T-cell (primary cell): ENCODE measurements at regions not wholly inside any gene's neighbourhood (a gene's known extent, or its start where the extent isn't known, plus 50 kb on each side); places are given as distances from the start of the nearest gene placed in this dataset.

Experiments used
- ATAC-seq, 4 experiments: fragments of 200-7000 bp in 3 of 4; fragments of 150-1000 bp in 1 of 4; cut with Tn5 transposase; replicated peaks in 1 of 4; 1 replicate in 3 of 4; 2 replicates in 1 of 4; pipeline ENCODE4 v1.10.0; 2021; ENCODE audit warnings: moderate library complexity in 3 of 4, mild to moderate bottlenecking in 2 of 4, moderate number of reproducible peaks in 1 of 4
- CTCF ChIA-PET, 2 donors: fragments of 300-600 bp; sonication (Branson Sonifier 250); formaldehyde crosslinking; loops; one replicate each; lab custom pipeline; 2022; ENCODE audit warnings: antibody characterized with exemption in 2 of 2; lab: Charles Lee
- POLR2A ChIA-PET, 2 donors: fragments of 300-600 bp; sonication (Branson Sonifier 250); formaldehyde crosslinking; loops; one replicate each; lab custom pipeline; 2022; ENCODE audit warnings: antibody characterized with exemption in 2 of 2; lab: Charles Lee
- DNase-seq, 35 experiments: peaks; one replicate each; pipeline versions ENCODE4 v3.0.0 to v3.0.0-alpha.2; 2013 to 2023
- H3K27ac ChIP-seq: one replicate; pipeline ENCODE4 v1.5.1; 2013; ENCODE audit warnings: low read length
- H3K27me3 ChIP-seq, 2 experiments: replicated peaks in 1 of 2; 1 replicate in 1 of 2; 2 replicates in 1 of 2; pipeline versions ENCODE4 v1.6.1 to v1.7.0; 2013; ENCODE audit warnings: low read length in 1 of 2, mixed read lengths in 1 of 2; ENCODE audit not compliant: control insufficient read depth in 2 of 2, insufficient read depth in 2 of 2; ENCODE audit errors: extremely low read depth in 1 of 2
- H3K36me3 ChIP-seq, 2 donors: 1 replicate in 1 of 2; 2 replicates in 1 of 2; pipeline versions ENCODE4 v1.6.1 to v1.7.0; 2013; ENCODE audit warnings: low read length in 1 of 2; ENCODE audit not compliant: control insufficient read depth in 2 of 2, insufficient read depth in 1 of 2; ENCODE audit errors: extremely low read depth in 1 of 2
- H3K4me1 ChIP-seq, 2 experiments: 1 replicate in 1 of 2; 2 replicates in 1 of 2; pipeline versions ENCODE4 v1.6.1 to v1.7.0; 2013; ENCODE audit warnings: low read length in 2 of 2, mixed read lengths in 1 of 2; ENCODE audit not compliant: insufficient read depth in 2 of 2, control insufficient read depth in 1 of 2; ENCODE audit errors: extremely low read depth in 1 of 2
- H3K4me3 ChIP-seq, 2 donors: 1 replicate in 1 of 2; 2 replicates in 1 of 2; pipeline versions ENCODE4 v1.5.1 to v1.7.0; 2013; ENCODE audit warnings: mild to moderate bottlenecking in 2 of 2, low read length in 1 of 2, moderate library complexity in 1 of 2; ENCODE audit not compliant: control insufficient read depth in 1 of 2; ENCODE audit errors: extremely low read depth in 1 of 2
- H3K9me3 ChIP-seq: 2 replicates; pipeline ENCODE4 v1.7.0; 2013
- H3K27ac Mint-ChIP-seq, 2 donors: one replicate each; pipeline ENCODE4 v1.8.0; 2020 to 2021; ENCODE audit warnings: mild to moderate bottlenecking in 2 of 2, mixed read lengths in 2 of 2
- H3K27me3 Mint-ChIP-seq, 2 donors: one replicate each; pipeline ENCODE4 v1.8.0; 2021 to 2022; ENCODE audit warnings: mixed read lengths in 2 of 2
- H3K36me3 Mint-ChIP-seq: one replicate; pipeline ENCODE4 v1.8.0; 2021; ENCODE audit warnings: mixed read lengths
- H3K4me1 Mint-ChIP-seq, 3 donors: one replicate each; pipeline ENCODE4 v1.8.0; 2020 to 2022; ENCODE audit warnings: mixed read lengths in 3 of 3, mild to moderate bottlenecking in 1 of 3
- H3K4me3 Mint-ChIP-seq, 3 donors: one replicate each; pipeline ENCODE4 v1.8.0; 2020 to 2022; ENCODE audit warnings: mild to moderate bottlenecking in 3 of 3, mixed read lengths in 3 of 3, moderate library complexity in 3 of 3
- H3K9me3 Mint-ChIP-seq, 3 donors: one replicate each; pipeline ENCODE4 v1.8.0; 2020 to 2022; ENCODE audit warnings: mixed read lengths in 3 of 3
- whole genome bisulfite sequencing: methylation state at CpG from one replicate; pipeline ENCODE4 v1.1.5; 2013; ENCODE audit warnings: missing lambda C conversion rate; ENCODE audit not compliant: insufficient coverage; 5-methylcytosine and 5-hydroxymethylcytosine counted together

DNA sequence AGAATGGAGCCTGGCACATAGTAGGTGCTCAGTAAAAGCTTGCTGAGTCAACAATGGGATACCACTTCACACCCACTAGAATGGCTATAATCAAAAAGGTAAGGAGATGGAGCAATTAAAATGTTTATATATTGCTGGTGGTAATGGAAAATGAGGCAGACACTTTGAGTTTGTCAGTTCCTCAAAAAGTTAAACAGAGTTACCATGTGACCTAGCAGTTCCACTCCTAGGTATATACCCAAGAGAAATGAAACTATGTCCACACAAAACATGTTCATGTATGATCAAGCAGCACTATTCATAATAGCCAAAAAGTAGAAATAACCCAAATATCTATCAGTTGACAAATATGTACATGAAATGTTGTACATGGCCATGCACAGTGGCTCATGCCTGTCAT is 74.8 kb upstream of the ECE1 start:
- H3K4me1 Mint-ChIP-seq = peaks cover 10 to 17% (median 12%) of the 10 kb centered on the region in 3 donors

DNA sequence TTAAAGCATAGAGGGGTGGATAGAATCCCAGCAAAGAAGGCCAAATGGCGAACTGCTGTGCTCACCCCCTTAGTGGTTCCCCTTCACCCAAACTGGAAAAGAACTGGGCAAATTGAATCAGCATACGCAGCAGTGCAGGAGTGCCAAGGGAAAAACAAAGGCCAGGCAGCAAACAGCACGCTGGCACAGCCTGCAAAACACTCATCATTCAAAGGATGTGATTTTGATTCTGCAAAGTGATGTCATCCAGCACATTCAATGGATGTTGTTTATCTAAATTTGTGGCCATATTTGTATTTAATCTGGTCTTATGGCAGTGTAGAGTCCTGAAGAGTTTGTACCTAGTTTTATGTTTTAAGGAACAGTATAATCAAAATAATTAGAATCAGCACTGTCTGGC is 71.8 kb upstream of the ECE1 start:
- ChIA-PET CTCF (no interaction called here), POLR2A (no interaction called here)
- H3K36me3 Mint-ChIP-seq = no peaks in the 10 kb centered on the region
- peaks cover 5 to 8% (median 6%) of the 10 kb centered on the region in 3 donors for H3K4me1 Mint-ChIP-seq
- no peak overlapping the region for H3K4me3 Mint-ChIP-seq
- 100% methylated on average over 1 of the region's 3 CpGs for WGBS
- H3K27me3 Mint-ChIP-seq = no peaks in the 10 kb centered on the region
- peaks cover 0 to 2% of the 10 kb centered on the region in 2 experiments for H3K27me3 ChIP-seq
- no peaks in the 10 kb centered on the region for H3K9me3 Mint-ChIP-seq
- peak overlapping the region in 1 of 2 donors; percentile 39 for H3K27ac Mint-ChIP-seq
- no peak for ATAC-seq
- H3K36me3 ChIP-seq = no peaks in the 10 kb centered on the region
- no peak for DNase-seq
- no peak overlapping the region for H3K27ac ChIP-seq
- H3K4me3 ChIP-seq = no peak overlapping the region
- H3K9me3 ChIP-seq = no peaks in the 10 kb centered on the region
- no peaks in the 10 kb centered on the region for H3K4me1 ChIP-seq

More for the DNA sequence above, 74.8 kb upstream of the ECE1 start:
- ChIA-PET CTCF (interaction anchor here (0.6 to 2.4 kb wide), 3 partner anchors 110 to 147 kb away, joined by 3 to 11 read pairs (median 4); no protein-coding TSS in a partner anchor), POLR2A (no interaction called here)
- H3K9me3 ChIP-seq = no peaks in the 10 kb centered on the region
- no peak overlapping the region for H3K4me3 Mint-ChIP-seq
- DNase-seq (no peak), ATAC-seq (no peak)
- H3K9me3 Mint-ChIP-seq = no peaks in the 10 kb centered on the region
- peaks cover 0 to 8% of the 10 kb centered on the region in 2 experiments for H3K4me1 ChIP-seq
- H3K4me3 ChIP-seq = no peak overlapping the region
- no peaks in the 10 kb centered on the region for H3K36me3 Mint-ChIP-seq
- no peaks in the 10 kb centered on the region for H3K36me3 ChIP-seq
- no peaks in the 10 kb centered on the region for H3K27me3 Mint-ChIP-seq
- H3K27ac Mint-ChIP-seq = no peak overlapping the region
- H3K27ac ChIP-seq = no peak overlapping the region
- peaks cover 0 to 2% of the 10 kb centered on the region in 2 experiments for H3K27me3 ChIP-seq

DNA sequence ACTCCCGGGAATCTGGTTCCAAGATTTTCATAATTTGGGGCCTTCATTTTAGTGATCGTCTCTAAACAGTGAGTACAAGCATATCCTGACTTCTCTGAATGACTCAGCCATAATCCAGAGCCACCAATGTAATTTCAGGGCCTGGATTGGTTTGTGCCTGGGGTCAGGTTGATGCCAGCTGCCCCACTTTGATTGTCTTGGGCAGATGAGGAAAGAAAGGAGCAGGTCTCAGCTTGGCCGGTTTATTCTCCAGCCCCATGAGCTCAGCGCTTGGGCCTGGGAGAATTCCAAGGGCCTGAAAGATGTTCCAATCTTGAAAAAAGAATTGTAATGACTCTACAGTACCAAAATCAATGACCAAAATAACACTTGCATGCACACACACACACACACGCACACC is 71.2 kb upstream of the ECE1 start:
- Mint-ChIP-seq H3K9me3 (no peaks in the 10 kb centered on the region), H3K4me1 (peaks cover 5 to 8% (median 6%) of the 10 kb centered on the region in 3 donors), H3K27me3 (no peaks in the 10 kb centered on the region), H3K27ac (no peak overlapping the region), H3K36me3 (no peaks in the 10 kb centered on the region), H3K4me3 (no peak overlapping the region)
- Histone ChIP-seq H3K36me3 (no peaks in the 10 kb centered on the region), H3K4me1 (no peaks in the 10 kb centered on the region), H3K4me3 (no peak overlapping the region), H3K27me3 (peaks cover 0 to 2% of the 10 kb centered on the region in 2 experiments), H3K9me3 (no peaks in the 10 kb centered on the region), H3K27ac (no peak overlapping the region)
- WGBS = 76% methylated on average over 2 of the region's 5 CpGs
- no peak for ATAC-seq
- DNase-seq = no peak
- POLR2A ChIA-PET = no interaction called here
- CTCF ChIA-PET = no interaction called here

DNA sequence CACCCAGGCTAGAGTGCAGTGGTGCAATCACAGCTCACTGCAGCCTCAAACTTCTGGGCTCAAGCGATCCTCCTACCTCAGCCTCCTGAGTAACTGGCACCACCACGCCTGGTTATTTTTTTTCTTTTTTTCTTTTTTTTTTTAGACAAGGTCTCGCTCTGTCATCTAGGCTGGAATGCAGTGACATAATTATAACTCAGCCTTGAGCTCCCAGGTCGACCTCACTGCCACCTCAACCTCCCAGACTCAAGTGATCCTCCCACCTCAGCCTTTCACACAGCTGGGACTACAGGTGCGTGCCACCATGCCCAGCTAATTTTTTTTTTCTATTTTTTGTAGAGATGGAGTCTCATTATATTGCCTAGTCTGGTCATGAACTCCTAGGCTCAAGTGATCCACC is 66.9 kb upstream of the ECE1 start:
- ChIA-PET POLR2A (no interaction called here), CTCF (interaction anchor here (0.6 to 1.0 kb wide), 2 partner anchors 88 to 583 kb away, joined by 3 to 4 read pairs; no protein-coding TSS in a partner anchor)
- no peak overlapping the region for H3K27ac ChIP-seq
- DNase-seq = no peak
- ATAC-seq = no peak
- 94% methylated on average over 2 of the region's 5 CpGs for WGBS
- peaks cover 0 to 6% (median 4%) of the 10 kb centered on the region in 3 donors for H3K4me1 Mint-ChIP-seq
- no peaks in the 10 kb centered on the region for H3K9me3 ChIP-seq
- no peak overlapping the region for H3K4me3 Mint-ChIP-seq
- no peaks in the 10 kb centered on the region for H3K9me3 Mint-ChIP-seq
- H3K27me3 ChIP-seq = peaks cover 0 to 2% of the 10 kb centered on the region in 2 experiments
- no peaks in the 10 kb centered on the region for H3K36me3 Mint-ChIP-seq
- H3K27me3 Mint-ChIP-seq = no peaks in the 10 kb centered on the region
- no peaks in the 10 kb centered on the region for H3K4me1 ChIP-seq
- H3K4me3 ChIP-seq = no peak overlapping the region
- no peaks in the 10 kb centered on the region for H3K36me3 ChIP-seq
- no peak overlapping the region for H3K27ac Mint-ChIP-seq

DNA sequence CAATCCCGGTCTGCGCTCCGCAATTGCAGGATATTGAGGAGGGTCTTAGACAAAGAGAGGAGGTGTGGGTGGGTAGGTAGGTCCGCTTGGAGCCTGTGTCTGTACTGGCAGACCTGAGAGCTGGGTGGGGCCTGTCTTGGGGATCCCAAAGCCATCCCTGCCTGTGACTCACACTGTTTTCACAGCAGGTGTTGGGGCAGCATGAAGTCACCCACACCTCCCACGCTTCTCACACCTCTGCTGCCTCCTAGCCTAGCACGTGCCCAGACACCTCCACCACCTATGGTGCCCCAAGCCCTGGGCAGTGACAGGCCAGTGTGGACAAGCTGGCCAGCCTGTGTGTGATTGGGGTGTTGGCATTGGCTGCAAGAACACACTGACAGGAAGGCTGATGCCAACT is 65.7 kb upstream of the ECE1 start:
- WGBS = no CpG with 5 or more reads among the region's 6 CpGs
- no peak overlapping the region for H3K4me3 Mint-ChIP-seq
- POLR2A ChIA-PET = no interaction called here
- no peaks in the 10 kb centered on the region for H3K36me3 ChIP-seq
- H3K36me3 Mint-ChIP-seq = no peaks in the 10 kb centered on the region
- CTCF ChIA-PET = no interaction called here
- peaks cover 0 to 2% of the 10 kb centered on the region in 2 experiments for H3K27me3 ChIP-seq
- H3K27me3 Mint-ChIP-seq = no peaks in the 10 kb centered on the region
- ATAC-seq (no peak), DNase-seq (no peak)
- no peak overlapping the region for H3K4me3 ChIP-seq
- no peak overlapping the region for H3K27ac Mint-ChIP-seq
- no peaks in the 10 kb centered on the region for H3K9me3 ChIP-seq
- H3K4me1 Mint-ChIP-seq = peaks cover 0 to 6% (median 4%) of the 10 kb centered on the region in 3 donors
- H3K9me3 Mint-ChIP-seq = no peaks in the 10 kb centered on the region
- H3K4me1 ChIP-seq = no peaks in the 10 kb centered on the region
- no peak overlapping the region for H3K27ac ChIP-seq

DNA sequence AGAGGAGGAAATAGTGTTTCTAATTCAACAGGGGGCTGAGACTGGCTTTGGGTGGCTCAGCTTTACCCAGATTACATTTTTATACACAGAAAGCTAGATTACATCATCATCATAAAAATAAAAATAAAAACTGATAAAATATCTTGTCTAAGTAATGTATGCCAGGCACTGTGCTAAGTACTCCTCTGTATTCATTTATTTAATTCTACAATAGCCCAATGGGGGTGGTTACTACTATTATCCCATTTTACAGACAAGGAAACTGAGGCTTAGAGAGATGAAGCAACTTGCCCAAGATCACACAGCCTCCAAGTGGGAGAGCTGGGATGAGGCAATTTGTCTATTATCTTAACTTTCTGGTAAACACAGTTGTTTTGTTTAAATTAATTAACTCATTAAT is 62.3 kb upstream of the ECE1 start:
- ChIA-PET POLR2A (no interaction called here), CTCF (no interaction called here)
- Histone ChIP-seq H3K27ac (no peak overlapping the region), H3K27me3 (peaks cover 0 to 4% of the 10 kb centered on the region in 2 experiments), H3K4me3 (no peak overlapping the region), H3K36me3 (no peaks in the 10 kb centered on the region), H3K9me3 (no peaks in the 10 kb centered on the region), H3K4me1 (no peaks in the 10 kb centered on the region)
- ATAC-seq = no peak
- no peaks in the 10 kb centered on the region for H3K9me3 Mint-ChIP-seq
- H3K36me3 Mint-ChIP-seq = no peaks in the 10 kb centered on the region
- no peak overlapping the region for H3K4me3 Mint-ChIP-seq
- H3K4me1 Mint-ChIP-seq = peaks cover 0 to 6% (median 4%) of the 10 kb centered on the region in 3 donors
- no peak overlapping the region for H3K27ac Mint-ChIP-seq
- no peaks in the 10 kb centered on the region for H3K27me3 Mint-ChIP-seq
- DNase-seq = no peak

DNA sequence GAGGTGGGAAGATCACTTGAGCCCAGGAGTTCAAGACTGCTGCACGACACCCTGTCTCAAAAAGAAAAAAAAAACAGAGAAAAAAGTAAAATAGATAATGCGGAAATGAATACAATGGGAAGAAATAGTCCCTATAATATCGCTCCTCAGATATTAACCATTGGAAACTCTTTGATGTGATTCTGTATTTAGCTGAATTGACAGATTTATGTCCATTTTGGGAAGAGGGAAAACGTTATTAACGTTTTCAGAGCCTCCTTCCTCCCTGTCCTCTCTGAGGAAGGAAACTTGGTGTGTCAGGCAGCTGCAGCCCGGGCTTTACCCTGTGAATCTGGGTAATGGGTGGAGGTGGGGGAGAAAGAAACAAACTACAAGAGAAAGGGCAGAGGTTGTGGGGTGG is 61.6 kb upstream of the ECE1 start:
- no peak overlapping the region for H3K27ac Mint-ChIP-seq
- 50% methylated on average over 1 of the region's 6 CpGs for WGBS
- H3K9me3 Mint-ChIP-seq = no peaks in the 10 kb centered on the region
- peaks cover 0 to 6% (median 4%) of the 10 kb centered on the region in 3 donors for H3K4me1 Mint-ChIP-seq
- H3K9me3 ChIP-seq = no peaks in the 10 kb centered on the region
- H3K4me3 Mint-ChIP-seq = no peak overlapping the region
- peaks cover 0 to 6% of the 10 kb centered on the region in 2 experiments for H3K27me3 ChIP-seq
- H3K36me3 ChIP-seq = no peaks in the 10 kb centered on the region
- DNase-seq = no peak
- no peaks in the 10 kb centered on the region for H3K27me3 Mint-ChIP-seq
- ChIA-PET POLR2A (no interaction called here), CTCF (no interaction called here)
- no peaks in the 10 kb centered on the region for H3K36me3 Mint-ChIP-seq
- no peaks in the 10 kb centered on the region for H3K4me1 ChIP-seq
- ATAC-seq = no peak
- H3K27ac ChIP-seq = no peak overlapping the region
- no peak overlapping the region for H3K4me3 ChIP-seq
